Fibroblast of mammary gland (primary cell): ENCODE measurements at regions not wholly inside any gene's neighbourhood (a gene's known extent, or its start where the extent isn't known, plus 50 kb on each side); places are given as distances from the start of the nearest gene placed in this dataset.

Experiments
- DNase-seq: peaks from one replicate; pipeline ENCODE4 v3.0.0-alpha.2; 2010; ENCODE audit warnings: low read depth
- H3K4me3 ChIP-seq: 2 replicates; pipeline ENCODE4 v1.5.1; 2011; ENCODE audit warnings: low read depth, mild to moderate bottlenecking, low read length, moderate library complexity; ENCODE audit not compliant: control insufficient read depth
- CTCF ChIP-seq: conservative IDR thresholded peaks from 2 replicates; pipeline ENCODE4 v1.5.1; 2011; ENCODE audit warnings: low read depth, low read length, inconsistent platforms; ENCODE audit not compliant: control insufficient read depth, insufficient read depth

- no peak for DNase-seq
- no peak overlapping the region for H3K4me3 ChIP-seq
- TF ChIP-seq CTCF = no peak
These were observed 175.5 kb upstream of the ADGRL3 start for GRCh38 chr4:61024610-61025009.

DNA sequence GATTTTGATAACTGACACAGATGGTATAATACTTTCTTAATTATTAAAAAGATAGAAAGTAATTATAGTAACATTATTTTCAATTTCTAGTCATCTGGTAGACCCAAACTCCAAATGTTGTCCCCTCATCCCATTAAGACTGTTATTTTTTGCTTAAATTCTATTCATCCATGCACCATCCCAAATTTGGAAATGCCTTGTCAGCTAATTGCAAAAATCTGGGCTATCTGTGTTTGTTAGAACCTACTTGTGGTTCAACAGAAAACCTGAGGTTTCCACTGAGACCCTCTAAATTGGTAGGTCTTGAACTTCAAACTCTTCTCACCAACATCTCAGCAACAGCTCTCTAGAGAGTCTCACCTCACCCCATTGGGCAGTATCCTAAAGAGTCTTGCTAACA, 172.2 kb upstream of the ADGRL3 start:
- no peak overlapping the region for H3K4me3 ChIP-seq
- no peak for TF ChIP-seq CTCF
- DNase-seq = no peak

- no peak for TF ChIP-seq CTCF
- DNase-seq = no peak
- no peak overlapping the region for H3K4me3 ChIP-seq
These were observed 163.9 kb upstream of the ADGRL3 start for GRCh38 chr4:61036071-61036684.

DNA sequence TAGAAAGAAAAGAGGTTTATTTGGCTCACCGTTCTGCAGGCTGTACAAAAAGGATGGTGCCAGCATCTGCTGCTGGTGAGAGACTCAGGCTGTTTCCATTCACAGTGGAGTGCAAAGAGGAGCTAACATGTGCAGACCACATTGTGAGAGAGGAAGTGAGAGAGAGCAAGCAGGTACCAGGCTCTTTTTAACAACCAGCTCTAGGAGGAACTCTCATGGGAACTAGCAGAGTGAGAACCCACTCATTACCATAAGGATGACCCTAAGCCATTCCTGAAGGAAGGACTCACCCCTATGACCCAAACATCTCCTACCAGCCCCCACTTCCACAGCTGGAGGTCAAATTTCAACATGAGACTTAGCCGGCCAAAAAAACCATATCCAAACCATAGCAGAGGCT, 158.6 kb upstream of the ADGRL3 start:
- H3K4me3 ChIP-seq = no peak overlapping the region
- TF ChIP-seq CTCF = no peak
- DNase-seq = no peak

DNA sequence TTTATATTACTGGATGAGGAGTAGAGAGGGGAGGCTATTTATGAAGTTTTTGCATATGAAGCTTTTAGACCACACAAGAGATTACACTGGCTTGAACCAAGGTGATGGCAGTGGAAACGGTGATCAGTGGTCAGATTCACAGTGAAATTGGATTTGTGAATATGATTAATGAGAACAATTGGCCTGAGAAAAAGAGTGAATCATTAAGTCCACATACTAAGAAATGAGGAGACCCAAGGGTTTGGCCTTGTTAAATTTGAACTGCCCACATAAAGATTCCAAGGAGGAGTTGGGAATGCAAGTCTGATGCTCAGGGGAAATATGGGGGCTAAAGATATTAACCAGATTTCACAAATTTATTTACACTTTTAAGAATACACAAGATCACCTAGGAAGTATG, 155.3 kb upstream of the ADGRL3 start:
- H3K4me3 ChIP-seq = no peak overlapping the region
- TF ChIP-seq CTCF = no peak
- DNase-seq = no peak

DNA sequence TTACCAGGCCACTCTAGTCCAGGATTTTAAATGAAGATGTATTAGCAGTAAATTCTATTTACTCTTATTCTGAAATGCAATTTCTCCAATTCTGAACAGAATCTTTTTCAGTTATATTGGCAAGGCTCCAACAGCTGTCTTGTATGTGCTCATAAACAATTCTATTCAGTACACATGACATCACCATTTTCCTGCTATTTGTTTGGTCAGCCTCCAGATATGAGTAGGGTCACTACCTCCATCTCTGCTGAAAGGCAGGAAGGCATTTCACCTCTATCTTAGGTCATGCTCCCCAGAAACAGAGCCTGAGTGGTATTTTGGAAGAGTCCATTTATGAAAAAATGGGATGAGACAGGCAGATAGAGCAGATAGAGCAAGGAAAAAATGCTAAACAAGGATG, 151.1 kb upstream of the ADGRL3 start:
- TF ChIP-seq CTCF = no peak
- no peak overlapping the region for H3K4me3 ChIP-seq
- no peak for DNase-seq

DNA sequence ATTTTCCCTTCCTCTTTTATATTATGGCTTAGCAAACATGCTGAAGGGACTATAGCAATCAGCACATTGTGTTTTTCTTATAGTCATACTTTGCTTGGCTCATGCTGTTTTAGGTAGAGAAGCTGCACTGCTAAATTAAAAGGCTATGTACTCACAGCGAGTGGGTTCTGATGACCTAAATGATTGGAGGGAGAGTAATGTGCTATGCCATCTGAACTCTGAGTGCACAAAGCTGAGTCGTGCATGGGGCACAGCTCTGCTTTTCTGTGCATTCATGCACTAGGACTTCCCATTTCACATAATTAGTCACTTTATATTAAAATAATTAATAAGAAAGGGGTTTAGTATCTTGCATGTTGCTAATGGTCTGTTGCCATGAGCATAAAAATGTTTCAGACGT, 132.7 kb upstream of the ADGRL3 start:
- DNase-seq = no peak
- TF ChIP-seq CTCF = no peak
- H3K4me3 ChIP-seq = no peak overlapping the region
